PC-9 (cell line): ENCODE measurements at regions not wholly inside any gene's neighbourhood (a gene's known extent, or its start where the extent isn't known, plus 50 kb on each side); places are given as distances from the start of the nearest gene placed in this dataset.
A peak's percentile ranks its signal among the peaks of the same experiment; 100 is the strongest.

Experiments used
- BruUV-seq: library from RNA; stranded (reverse); fragments of 400-500 nt; replicated peaks from 2 replicates; lab custom pipeline; 2021; lab: Mats Ljungman, UMichigan
- CTCF ChIA-PET: fragments of 300-600 bp; sonication (Branson Sonifier 250); formaldehyde crosslinking; loops from one replicate; lab custom pipeline; 2022; ENCODE audit warnings: antibody characterized with exemption; lab: Charles Lee
- POLR2A ChIA-PET: fragments of 300-600 bp; sonication (Branson Sonifier 250); formaldehyde crosslinking; loops from one replicate; lab custom pipeline; 2022; ENCODE audit warnings: antibody characterized with exemption; ENCODE audit not compliant: unreplicated experiment; lab: Charles Lee
- DNase-seq, 2 experiments: peaks; one replicate each; pipeline versions ENCODE4 v3.0.0 to v3.0.0-alpha.2; 2015 to 2022; ENCODE audit warnings: mixed read lengths in 1 of 2
- H2AFZ ChIP-seq: fragments of 200-600 bp; sonication (generic); 2 replicates; pipeline ENCODE4 v1.8.1; 2017; ENCODE audit warnings: antibody characterized with exemption
- H3F3A ChIP-seq: fragments of 200-600 bp; sonication (generic); 2 replicates; pipeline ENCODE4 v1.8.1; 2017; ENCODE audit warnings: antibody characterized with exemption, mild to moderate bottlenecking, low read depth; ENCODE audit not compliant: insufficient read depth
- H3K27ac ChIP-seq: fragments of 200-600 bp; sonication (generic); 2 replicates; pipeline ENCODE4 v1.6.1; 2016; ENCODE audit warnings: mixed run types
- H3K27me3 ChIP-seq: fragments of 200-600 bp; sonication (generic); 2 replicates; pipeline ENCODE4 v1.6.1; 2016; ENCODE audit warnings: low read depth, mixed run types; ENCODE audit not compliant: insufficient read depth
- H3K36me3 ChIP-seq: fragments of 200-600 bp; sonication (generic); 2 replicates; pipeline ENCODE4 v1.6.1; 2016; ENCODE audit warnings: low read depth, mixed run types
- H3K4me1 ChIP-seq: fragments of 200-600 bp; sonication (generic); replicated peaks from 2 replicates; pipeline ENCODE4 v1.6.1; 2016; ENCODE audit warnings: mixed run types; ENCODE audit not compliant: insufficient read depth
- H3K4me2 ChIP-seq: fragments of 200-600 bp; sonication (generic); 2 replicates; pipeline ENCODE4 v1.6.1; 2017; ENCODE audit warnings: mixed run types
- H3K4me3 ChIP-seq: fragments of 200-600 bp; sonication (generic); 2 replicates; pipeline ENCODE4 v1.6.1; 2016; ENCODE audit warnings: mixed run types
- H3K79me2 ChIP-seq: fragments of 200-600 bp; sonication (generic); 2 replicates; pipeline ENCODE4 v1.6.1; 2017; ENCODE audit warnings: low read depth, mixed run types
- H3K9me2 ChIP-seq: fragments of 200-600 bp; sonication (generic); 2 replicates; pipeline ENCODE4 v1.8.1; 2017; ENCODE audit warnings: mild to moderate bottlenecking; ENCODE audit not compliant: insufficient read depth
- H3K9me3 ChIP-seq: fragments of 200-600 bp; sonication (generic); 2 replicates; pipeline ENCODE4 v1.8.1; 2016; ENCODE audit warnings: low read depth; ENCODE audit not compliant: insufficient read depth
- H4K20me1 ChIP-seq: fragments of 200-600 bp; sonication (generic); 2 replicates; pipeline ENCODE4 v1.8.1; 2017; ENCODE audit not compliant: insufficient read depth
- EZH2 ChIP-seq: fragments of 200-600 bp; sonication (generic); IDR thresholded peaks from 2 replicates; pipeline ENCODE4 v1.8.0; 2017; ENCODE audit warnings: antibody characterized with exemption, low read depth
- intact Hi-C: fragments of 100-400 bp; cut with micrococcal nuclease; formaldehyde crosslinking; loops from one replicate; pipeline ENCODE4 v1.10.0; 2022; ENCODE audit not compliant: unreplicated experiment
- TF ChIP-seq, protein P1 (sequence below): fragments of 200-600 bp; sonication (generic); conservative IDR thresholded peaks from 2 replicates; pipeline ENCODE4 v1.6.1; 2017; ENCODE audit warnings: mixed run types, antibody characterized with exemption, mild to moderate bottlenecking, moderate library complexity

GRCh38 chr9:108056084-108056804 is 566.7 kb upstream of the KLF4 start:
- Histone ChIP-seq H3K27me3 (no peaks in the 10 kb centered on the region), H3K79me2 (no peaks in the 10 kb centered on the region), H2AFZ (no peak overlapping the region), H3F3A (peaks cover 31% of the 10 kb centered on the region), H3K4me1 (peaks cover 45% of the 10 kb centered on the region), H4K20me1 (no peaks in the 10 kb centered on the region), H3K9me2 (no peaks in the 10 kb centered on the region), H3K27ac (peak overlapping the region; percentile 96), H3K4me2 (peak overlapping the region; percentile 65), H3K9me3 (no peaks in the 10 kb centered on the region; the same call in 1 of the 2 replicates), H3K36me3 (no peaks in the 10 kb centered on the region), H3K4me3 (peak overlapping the region; percentile 34; the same call in 1 of the 2 replicates)
- CTCF ChIA-PET = interaction anchor here (0.6 to 0.8 kb wide), 2 partner anchors 425 to 575 kb away, joined by 7 to 13 read pairs; no protein-coding TSS in a partner anchor
- POLR2A ChIA-PET = interaction anchor here (0.6 kb wide), 3 partner anchors 95 to 1695 kb away, joined by 3 to 9 read pairs (median 3); no protein-coding TSS in a partner anchor
- TF ChIP-seq, protein P1, sequence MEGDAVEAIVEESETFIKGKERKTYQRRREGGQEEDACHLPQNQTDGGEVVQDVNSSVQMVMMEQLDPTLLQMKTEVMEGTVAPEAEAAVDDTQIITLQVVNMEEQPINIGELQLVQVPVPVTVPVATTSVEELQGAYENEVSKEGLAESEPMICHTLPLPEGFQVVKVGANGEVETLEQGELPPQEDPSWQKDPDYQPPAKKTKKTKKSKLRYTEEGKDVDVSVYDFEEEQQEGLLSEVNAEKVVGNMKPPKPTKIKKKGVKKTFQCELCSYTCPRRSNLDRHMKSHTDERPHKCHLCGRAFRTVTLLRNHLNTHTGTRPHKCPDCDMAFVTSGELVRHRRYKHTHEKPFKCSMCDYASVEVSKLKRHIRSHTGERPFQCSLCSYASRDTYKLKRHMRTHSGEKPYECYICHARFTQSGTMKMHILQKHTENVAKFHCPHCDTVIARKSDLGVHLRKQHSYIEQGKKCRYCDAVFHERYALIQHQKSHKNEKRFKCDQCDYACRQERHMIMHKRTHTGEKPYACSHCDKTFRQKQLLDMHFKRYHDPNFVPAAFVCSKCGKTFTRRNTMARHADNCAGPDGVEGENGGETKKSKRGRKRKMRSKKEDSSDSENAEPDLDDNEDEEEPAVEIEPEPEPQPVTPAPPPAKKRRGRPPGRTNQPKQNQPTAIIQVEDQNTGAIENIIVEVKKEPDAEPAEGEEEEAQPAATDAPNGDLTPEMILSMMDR = no peak
- TF ChIP-seq EZH2 = no peak
- peak in 1 of 2 experiments; percentile 76 for DNase-seq
- intact Hi-C loops = loop anchor here (1.0 to 10.0 kb wide), 5 partner anchors 39 to 386 kb away; no protein-coding TSS in a partner anchor
- BruUV-seq = no TSS peak

- H3K36me3 ChIP-seq = no peaks in the 10 kb centered on the region
- H3K79me2 ChIP-seq = no peaks in the 10 kb centered on the region
- H3K9me3 ChIP-seq = no peaks in the 10 kb centered on the region
- DNase-seq = no peak
- CTCF ChIA-PET = no interaction called here
- H3K27ac ChIP-seq = no peak overlapping the region
- intact Hi-C loops = loop anchor here (5.0 to 10.0 kb wide), 2 partner anchors 131 to 498 kb away; no protein-coding TSS in a partner anchor
- no TSS peak for BruUV-seq
- H3K4me2 ChIP-seq = no peak overlapping the region
- H3K4me1 ChIP-seq = peaks cover 59% of the 10 kb centered on the region
- H3K27me3 ChIP-seq = no peaks in the 10 kb centered on the region
- H3K9me2 ChIP-seq = no peaks in the 10 kb centered on the region
- H4K20me1 ChIP-seq = no peaks in the 10 kb centered on the region
- H3F3A ChIP-seq = peaks cover 43% of the 10 kb centered on the region
- H2AFZ ChIP-seq = no peak overlapping the region
- POLR2A ChIA-PET = interaction anchor here (0.6 kb wide), 1 partner anchor 840 kb away, joined by 6 read pairs; no protein-coding TSS in a partner anchor
- no peak overlapping the region for H3K4me3 ChIP-seq
- no peak for TF ChIP-seq EZH2
- TF ChIP-seq, protein P1 = no peak
Observed at GRCh38 chr9:108054131-108054630, 564.6 kb upstream of the KLF4 start.

DNA sequence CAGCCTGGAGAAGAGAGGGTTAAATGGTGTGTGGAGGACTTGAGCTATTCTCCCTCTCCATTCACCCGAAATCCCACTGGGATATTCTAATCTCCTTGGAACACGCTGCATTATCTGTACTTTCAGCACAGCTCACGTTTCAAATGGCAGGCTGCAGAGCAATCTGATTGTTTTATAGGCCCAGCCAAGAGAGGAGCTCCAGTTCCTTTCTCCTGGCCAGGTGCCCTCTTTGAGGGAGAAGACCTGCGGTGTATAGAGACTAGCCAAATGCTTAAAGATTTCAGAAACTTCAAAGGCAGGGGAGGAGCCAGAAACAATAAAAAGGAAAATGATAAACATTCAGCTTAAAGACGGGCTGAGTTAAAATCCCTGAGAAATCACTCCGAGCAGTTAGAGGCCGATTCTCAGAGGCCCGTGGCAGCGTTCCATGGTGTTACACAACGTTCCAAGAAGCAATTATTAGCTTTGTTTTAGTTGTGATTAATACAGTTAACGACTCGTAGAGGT is 564.0 kb upstream of the KLF4 start:
- peaks cover 58% of the 10 kb centered on the region for H3K4me1 ChIP-seq
- H3K79me2 ChIP-seq = no peaks in the 10 kb centered on the region
- no peak overlapping the region for H2AFZ ChIP-seq
- no TSS peak for BruUV-seq
- H3K9me2 ChIP-seq = no peaks in the 10 kb centered on the region
- no peak overlapping the region for H3K4me2 ChIP-seq
- intact Hi-C loops = loop anchor here (5.0 to 10.0 kb wide), 2 partner anchors 131 to 499 kb away; no protein-coding TSS in a partner anchor
- CTCF ChIA-PET = interaction anchor here (0.6 kb wide), 2 partner anchors 39 to 1196 kb away, joined by 3 read pairs; no protein-coding TSS in a partner anchor
- no peaks in the 10 kb centered on the region for H3K27me3 ChIP-seq
- no peaks in the 10 kb centered on the region for H4K20me1 ChIP-seq
- POLR2A ChIA-PET = interaction anchor here (0.6 kb wide), 3 partner anchors 8 to 511 kb away, joined by 3 read pairs; no protein-coding TSS in a partner anchor
- TF ChIP-seq EZH2 = no peak
- TF ChIP-seq, protein P1 = no peak
- no peaks in the 10 kb centered on the region for H3K9me3 ChIP-seq
- H3K36me3 ChIP-seq = no peaks in the 10 kb centered on the region
- no peak for DNase-seq
- H3F3A ChIP-seq = peaks cover 46% of the 10 kb centered on the region
- H3K27ac ChIP-seq = no peak overlapping the region
- H3K4me3 ChIP-seq = no peak overlapping the region
